ENCODE measurements at regions not wholly inside any gene's neighbourhood (a gene's known extent, or its start where the extent isn't known, plus 50 kb on each side); places are given as distances from the start of the nearest gene placed in this dataset.

DNA sequence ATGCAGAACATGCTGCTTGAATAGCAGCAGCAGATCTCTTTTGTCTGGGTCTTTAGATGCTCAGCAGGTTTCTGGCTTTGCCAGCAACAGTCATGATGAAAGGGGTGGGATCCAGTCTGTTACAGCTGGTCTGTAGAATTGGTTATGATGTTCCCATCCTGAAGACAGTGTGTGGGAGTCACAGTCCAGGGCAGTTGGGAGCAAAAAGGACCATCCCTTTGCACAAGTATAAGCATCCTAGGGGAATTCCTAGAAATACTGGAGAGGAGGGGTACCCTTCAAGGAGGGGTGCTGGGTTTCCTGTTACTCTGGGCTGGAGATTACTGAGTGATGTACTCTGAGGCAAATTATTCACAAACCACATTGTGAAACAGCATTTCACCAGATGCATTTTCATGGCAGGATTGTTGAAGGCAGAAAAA, 119.9 kb upstream of the RND3 start:
- no peak for DNase-seq
- Histone ChIP-seq H3K27ac (ENCODE audit: low read length) (no peak overlapping the region), H3K36me3 (ENCODE audit: control insufficient read depth, insufficient read depth, low read length) (no peaks in the 10 kb centered on the region), H3K4me3 (ENCODE audit: low read length) (no peak overlapping the region), H3K4me1 (ENCODE audit: control insufficient read depth, insufficient read depth, low read length) (no peaks in the 10 kb centered on the region), H3K9me3 (replicated peaks; ENCODE audit: control insufficient read depth, low read depth, low read length) (no peaks in the 10 kb centered on the region), H3K27me3 (ENCODE audit: control insufficient read depth, insufficient read depth, low read length) (no peaks in the 10 kb centered on the region)

DNA sequence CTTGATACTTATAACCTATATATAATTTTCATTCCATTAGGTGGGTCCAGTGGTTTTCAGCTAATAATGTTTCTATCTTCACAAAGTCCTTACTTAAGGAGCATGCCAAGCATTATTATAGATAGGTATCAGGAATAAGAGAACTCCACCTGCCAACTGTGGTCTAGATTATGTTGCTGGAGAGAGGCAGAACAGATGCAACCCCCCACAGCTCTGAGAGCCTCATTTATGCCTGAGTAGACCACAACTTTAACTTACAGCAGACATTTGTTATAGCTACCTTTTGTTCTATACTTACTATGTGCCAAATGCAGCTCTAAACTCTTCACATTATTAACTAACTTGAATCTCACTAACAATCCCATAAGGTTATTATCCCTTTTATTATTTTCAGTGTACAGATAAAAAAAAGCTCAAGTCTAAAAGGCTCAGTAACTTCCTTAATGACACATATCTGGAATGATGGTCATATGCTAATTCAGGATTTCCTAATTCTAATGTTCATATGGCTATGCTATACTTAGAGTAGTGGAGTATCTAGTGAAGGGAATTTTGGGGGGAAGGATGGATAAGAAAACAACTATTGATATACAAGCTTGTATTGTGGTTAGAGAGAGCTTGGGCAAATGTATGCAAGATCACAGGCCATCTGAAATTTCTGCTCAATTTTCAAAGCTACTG, 119.1 kb upstream of the RND3 start:
- Histone ChIP-seq H3K9me3 (replicated peaks; ENCODE audit: control insufficient read depth, low read depth, low read length) (no peaks in the 10 kb centered on the region), H3K27me3 (ENCODE audit: control insufficient read depth, insufficient read depth, low read length) (no peaks in the 10 kb centered on the region), H3K4me1 (ENCODE audit: control insufficient read depth, insufficient read depth, low read length) (no peaks in the 10 kb centered on the region), H3K27ac (ENCODE audit: low read length) (no peak overlapping the region), H3K36me3 (ENCODE audit: control insufficient read depth, insufficient read depth, low read length) (no peaks in the 10 kb centered on the region), H3K4me3 (ENCODE audit: low read length) (no peak overlapping the region)
- DNase-seq, result no peak

DNA sequence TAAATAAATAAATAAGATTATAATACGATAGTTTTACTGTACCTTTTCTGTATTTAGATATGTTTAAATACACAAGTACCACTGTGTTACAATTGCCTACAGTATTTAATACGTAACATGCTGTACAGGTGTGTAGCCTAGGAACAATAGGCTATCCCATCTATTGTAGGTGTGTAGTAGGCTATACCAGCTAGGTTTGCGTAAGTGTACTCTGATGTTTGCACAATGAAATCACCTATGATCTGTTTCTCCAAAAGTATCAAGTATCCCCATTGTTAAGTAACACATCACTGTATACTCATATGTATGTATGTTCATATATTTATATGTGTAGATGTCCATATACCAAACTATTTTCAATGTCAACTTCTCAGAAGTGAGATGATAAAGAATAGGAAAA, 118.2 kb upstream of the RND3 start:
- WGBS (ENCODE audit: insufficient coverage), result no CpG with 5 or more reads among the region's 3 CpGs
- DNase-seq, result no peak
- no peaks in the 10 kb centered on the region for H3K9me3 ChIP-seq (replicated peaks; ENCODE audit: control insufficient read depth, low read depth, low read length)
- no peaks in the 10 kb centered on the region for H3K27me3 ChIP-seq (ENCODE audit: control insufficient read depth, insufficient read depth, low read length)
- no peak overlapping the region for H3K4me3 ChIP-seq (ENCODE audit: low read length)
- no peak overlapping the region for H3K27ac ChIP-seq (ENCODE audit: low read length)
- no peaks in the 10 kb centered on the region for H3K36me3 ChIP-seq (ENCODE audit: control insufficient read depth, insufficient read depth, low read length)
- H3K4me1 ChIP-seq (ENCODE audit: control insufficient read depth, insufficient read depth, low read length), result no peaks in the 10 kb centered on the region

DNA sequence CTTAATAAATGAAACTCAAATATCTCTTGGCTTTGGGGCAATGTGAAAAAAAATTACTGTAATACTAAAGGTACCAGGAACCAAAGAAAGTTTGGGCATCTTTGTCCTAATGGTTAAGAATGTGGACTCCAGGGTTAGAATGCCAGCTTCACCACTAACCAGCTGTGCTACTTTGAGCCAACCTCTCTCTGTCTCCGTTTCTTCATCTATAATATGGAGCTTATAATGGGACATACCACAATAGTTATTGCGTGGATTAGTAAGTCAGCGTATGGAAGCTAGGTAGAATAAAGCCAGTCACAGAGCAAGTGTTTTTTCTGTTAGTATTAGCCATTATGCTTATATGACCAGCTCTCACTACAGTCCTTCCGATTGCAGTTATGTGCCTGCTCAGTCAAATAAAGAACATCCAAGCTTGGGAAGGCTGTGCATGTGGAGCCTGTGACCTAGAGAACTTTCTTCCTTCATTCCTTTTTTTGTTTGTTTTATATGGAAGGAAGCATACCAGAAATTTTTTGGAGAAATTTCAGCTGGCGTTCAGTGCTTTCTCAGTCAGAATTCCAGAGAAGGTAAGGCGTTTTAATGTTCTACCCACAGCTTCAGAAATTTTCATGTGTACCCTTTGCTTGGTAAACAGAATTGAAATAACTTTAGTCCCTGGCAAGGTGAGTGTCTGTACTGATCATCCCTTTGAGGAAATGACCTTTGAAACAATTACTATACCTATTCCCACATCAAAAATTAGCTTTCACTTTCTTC, 114.0 kb upstream of the RND3 start:
- Histone ChIP-seq H3K27me3 (ENCODE audit: control insufficient read depth, insufficient read depth, low read length) (no peaks in the 10 kb centered on the region), H3K4me3 (ENCODE audit: low read length) (no peak overlapping the region), H3K36me3 (ENCODE audit: control insufficient read depth, insufficient read depth, low read length) (no peaks in the 10 kb centered on the region), H3K4me1 (ENCODE audit: control insufficient read depth, insufficient read depth, low read length) (no peaks in the 10 kb centered on the region), H3K27ac (ENCODE audit: low read length) (no peak overlapping the region), H3K9me3 (replicated peaks; ENCODE audit: control insufficient read depth, low read depth, low read length) (no peaks in the 10 kb centered on the region)
- no CpG with 5 or more reads among the region's 6 CpGs for WGBS (ENCODE audit: insufficient coverage)
- peak; percentile 65 for DNase-seq

DNA sequence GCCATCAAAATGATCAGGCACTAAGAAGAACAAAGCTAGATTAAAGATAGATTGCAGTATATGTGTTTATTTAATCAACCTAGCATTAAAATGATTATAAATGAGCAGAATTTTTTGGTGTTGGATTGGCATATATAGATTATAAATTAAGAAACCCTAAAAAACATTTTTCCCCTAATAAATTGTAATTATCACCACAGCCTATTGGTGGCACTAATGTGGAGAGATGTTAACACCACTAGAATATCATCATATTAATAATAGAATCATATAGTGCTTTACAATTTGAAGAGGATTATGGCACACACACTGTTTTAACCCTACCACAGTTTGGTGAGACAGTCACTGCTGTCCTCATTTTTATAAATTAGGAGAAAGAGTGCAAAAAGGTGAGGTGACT, 112.4 kb upstream of the RND3 start:
- no peaks in the 10 kb centered on the region for H3K36me3 ChIP-seq (ENCODE audit: control insufficient read depth, insufficient read depth, low read length)
- DNase-seq, result no peak

DNA sequence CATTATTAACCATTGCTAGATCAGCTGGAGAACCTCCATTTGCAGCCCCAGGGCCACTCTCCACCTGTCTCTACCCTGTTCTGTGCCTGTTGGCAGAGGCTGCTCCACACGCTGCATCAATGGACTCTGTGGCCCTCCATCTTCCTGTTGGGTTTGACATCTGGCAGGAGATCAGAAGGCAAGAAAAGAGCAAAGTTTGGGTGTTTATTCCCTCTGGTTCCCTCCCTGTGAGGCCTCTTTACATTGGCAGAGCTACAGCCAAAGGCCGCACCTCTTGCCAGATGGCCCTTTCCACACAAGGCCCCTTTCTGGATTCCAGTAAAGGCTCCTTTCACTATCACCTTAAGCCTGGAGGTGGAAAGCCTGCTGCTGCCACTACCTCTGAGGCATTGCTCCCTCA, 110.9 kb upstream of the RND3 start:
- H3K27me3 ChIP-seq (ENCODE audit: control insufficient read depth, insufficient read depth, low read length), result no peaks in the 10 kb centered on the region
- no peak overlapping the region for H3K27ac ChIP-seq (ENCODE audit: low read length)
- no peak overlapping the region for H3K4me3 ChIP-seq (ENCODE audit: low read length)
- DNase-seq, result no peak
- no peaks in the 10 kb centered on the region for H3K4me1 ChIP-seq (ENCODE audit: control insufficient read depth, insufficient read depth, low read length)
- no peaks in the 10 kb centered on the region for H3K36me3 ChIP-seq (ENCODE audit: control insufficient read depth, insufficient read depth, low read length)
- 20% methylated on average over 1 of the region's 2 CpGs for WGBS (ENCODE audit: insufficient coverage)
- H3K9me3 ChIP-seq (replicated peaks; ENCODE audit: control insufficient read depth, low read depth, low read length), result no peaks in the 10 kb centered on the region

More for the DNA sequence above, 112.4 kb upstream of the RND3 start:
- Histone ChIP-seq H3K9me3 (replicated peaks; ENCODE audit: control insufficient read depth, low read depth, low read length) (no peaks in the 10 kb centered on the region), H3K4me3 (ENCODE audit: low read length) (no peak overlapping the region), H3K27ac (ENCODE audit: low read length) (no peak overlapping the region), H3K27me3 (ENCODE audit: control insufficient read depth, insufficient read depth, low read length) (no peaks in the 10 kb centered on the region), H3K4me1 (ENCODE audit: control insufficient read depth, insufficient read depth, low read length) (no peaks in the 10 kb centered on the region)

DNA sequence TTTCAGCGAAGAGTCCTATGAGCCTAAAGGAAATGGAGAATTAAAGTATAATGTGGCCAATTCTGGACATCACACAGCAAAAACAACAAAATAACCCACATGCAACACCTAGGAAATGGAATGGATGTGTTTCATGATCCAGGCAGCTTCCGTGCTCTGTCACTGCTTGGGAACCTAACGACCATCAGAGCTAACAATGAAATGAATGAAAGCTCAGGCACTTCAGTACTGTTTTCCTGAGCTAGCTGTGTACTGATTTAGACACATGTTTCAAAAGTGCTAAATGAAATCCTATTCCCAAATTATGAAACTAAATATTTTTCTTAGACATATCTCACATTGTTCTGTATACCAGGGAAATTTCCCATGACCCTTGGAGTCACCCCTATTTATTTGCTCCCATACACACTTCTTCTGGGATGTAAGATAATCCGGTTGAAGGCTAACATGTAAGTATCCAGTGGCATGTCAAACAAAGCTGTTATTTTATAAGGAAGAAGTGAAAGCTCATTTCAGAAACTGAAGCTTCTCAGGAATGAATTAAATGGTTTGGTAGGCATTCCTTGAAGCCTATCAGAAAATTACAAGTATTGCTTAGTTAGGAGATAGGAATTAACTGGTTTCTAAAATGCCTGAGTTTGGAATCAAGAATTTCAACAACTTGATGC, 108.5 kb upstream of the RND3 start:
- H3K27ac ChIP-seq (ENCODE audit: low read length), result no peak overlapping the region
- no peak for DNase-seq
- no peaks in the 10 kb centered on the region for H3K4me1 ChIP-seq (ENCODE audit: control insufficient read depth, insufficient read depth, low read length)
- 67% methylated on average over 2 of the region's 4 CpGs for WGBS (ENCODE audit: insufficient coverage)
- no peaks in the 10 kb centered on the region for H3K36me3 ChIP-seq (ENCODE audit: control insufficient read depth, insufficient read depth, low read length)
- H3K9me3 ChIP-seq (replicated peaks; ENCODE audit: control insufficient read depth, low read depth, low read length), result no peaks in the 10 kb centered on the region
- H3K27me3 ChIP-seq (ENCODE audit: control insufficient read depth, insufficient read depth, low read length), result no peaks in the 10 kb centered on the region
- H3K4me3 ChIP-seq (ENCODE audit: low read length), result no peak overlapping the region

DNA sequence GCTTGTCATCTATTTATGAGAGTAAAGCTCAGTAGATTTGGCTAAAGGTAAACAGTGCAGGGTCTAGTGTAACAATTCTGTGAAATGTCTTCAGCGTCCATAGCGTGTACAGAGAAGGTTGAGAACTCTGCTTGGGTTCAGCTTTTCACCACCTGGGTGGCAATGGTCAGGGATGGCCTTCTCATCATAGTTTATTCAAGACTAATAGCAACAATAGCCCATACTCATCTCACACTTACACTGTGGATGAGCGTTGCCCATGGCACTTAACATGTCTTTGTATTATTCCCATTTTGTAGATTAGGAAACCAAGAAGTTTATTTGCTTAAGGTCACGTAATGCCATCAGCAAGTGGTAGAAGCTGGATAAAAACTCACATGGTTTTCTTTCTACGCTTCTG, 106.8 kb upstream of the RND3 start:
- WGBS (ENCODE audit: insufficient coverage), result no CpG with 5 or more reads among the region's 5 CpGs
- DNase-seq, result no peak
- H3K36me3 ChIP-seq (ENCODE audit: control insufficient read depth, insufficient read depth, low read length), result no peaks in the 10 kb centered on the region
- H3K4me1 ChIP-seq (ENCODE audit: control insufficient read depth, insufficient read depth, low read length), result no peaks in the 10 kb centered on the region
- no peak overlapping the region for H3K27ac ChIP-seq (ENCODE audit: low read length)
- H3K27me3 ChIP-seq (ENCODE audit: control insufficient read depth, insufficient read depth, low read length), result no peaks in the 10 kb centered on the region
- H3K9me3 ChIP-seq (replicated peaks; ENCODE audit: control insufficient read depth, low read depth, low read length), result no peaks in the 10 kb centered on the region
- H3K4me3 ChIP-seq (ENCODE audit: low read length), result no peak overlapping the region

DNA sequence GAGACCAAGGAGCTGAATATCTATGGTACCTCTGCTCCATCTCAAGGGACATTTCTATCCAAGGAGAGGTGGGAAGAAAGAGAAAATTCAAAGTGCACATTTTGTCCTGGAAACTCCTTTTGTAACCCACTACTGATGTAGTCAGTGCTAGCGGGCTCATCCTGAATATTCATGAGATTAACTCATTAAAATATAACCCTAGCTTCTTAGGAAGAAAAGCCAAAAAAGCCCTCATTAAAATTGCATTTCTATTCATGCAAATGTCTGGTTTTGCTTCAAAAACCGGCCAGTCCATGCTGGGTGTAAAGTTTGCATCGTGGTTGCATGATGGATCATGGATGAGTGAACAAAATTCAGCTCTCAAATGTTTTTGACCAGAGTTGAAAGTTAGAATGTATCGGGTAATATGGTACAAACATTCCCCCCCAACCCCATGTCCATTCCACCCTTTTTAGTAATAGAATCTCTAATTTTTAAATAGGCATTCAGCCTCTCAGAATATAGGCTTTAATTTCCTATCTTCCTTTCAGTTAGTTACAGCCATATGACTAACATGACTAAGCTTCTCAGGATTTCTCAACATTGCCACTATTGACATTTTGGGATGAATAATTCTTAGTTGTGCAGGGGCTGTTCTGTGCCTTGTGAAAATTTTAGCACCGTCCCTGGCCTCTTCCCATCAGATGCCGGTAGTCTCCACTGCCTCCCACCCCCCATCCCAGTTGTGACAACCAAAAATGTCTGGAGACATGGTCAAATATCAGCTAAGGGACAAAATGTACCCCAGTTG, 104.2 kb upstream of the RND3 start:
- no CpG with 5 or more reads among the region's 6 CpGs for WGBS (ENCODE audit: insufficient coverage)
- H3K4me1 ChIP-seq (ENCODE audit: control insufficient read depth, insufficient read depth, low read length), result peaks cover 3% of the 10 kb centered on the region
- H3K27ac ChIP-seq (ENCODE audit: low read length), result no peak overlapping the region
- no peaks in the 10 kb centered on the region for H3K27me3 ChIP-seq (ENCODE audit: control insufficient read depth, insufficient read depth, low read length)
- no peaks in the 10 kb centered on the region for H3K36me3 ChIP-seq (ENCODE audit: control insufficient read depth, insufficient read depth, low read length)
- H3K4me3 ChIP-seq (ENCODE audit: low read length), result no peak overlapping the region
- no peak for DNase-seq
- H3K9me3 ChIP-seq (replicated peaks; ENCODE audit: control insufficient read depth, low read depth, low read length), result no peaks in the 10 kb centered on the region

DNA sequence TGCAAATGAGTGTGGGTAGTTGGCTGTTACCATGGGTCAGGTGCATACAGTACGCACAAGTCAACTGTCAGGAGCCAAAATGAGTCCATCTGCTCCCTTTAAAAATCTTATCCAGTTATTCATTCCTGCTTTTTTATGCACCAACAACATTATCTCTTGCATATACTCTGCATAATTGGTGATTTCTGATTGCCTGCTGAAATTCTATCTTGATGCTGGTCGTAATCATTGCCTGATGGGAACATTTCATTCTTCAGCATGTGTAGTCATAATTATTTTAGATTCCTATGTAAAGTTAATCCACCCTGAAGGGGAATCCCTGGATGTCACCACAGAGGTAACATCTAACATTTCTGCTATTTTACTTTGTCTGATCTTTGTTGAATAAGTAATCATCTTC, 102.2 kb upstream of the RND3 start:
- H3K4me3 ChIP-seq (ENCODE audit: low read length), result no peak overlapping the region
- no peaks in the 10 kb centered on the region for H3K9me3 ChIP-seq (replicated peaks; ENCODE audit: control insufficient read depth, low read depth, low read length)
- WGBS (ENCODE audit: insufficient coverage), result no CpG with 5 or more reads among the region's 2 CpGs
- no peaks in the 10 kb centered on the region for H3K27me3 ChIP-seq (ENCODE audit: control insufficient read depth, insufficient read depth, low read length)
- no peak for DNase-seq
- peaks cover 3% of the 10 kb centered on the region for H3K4me1 ChIP-seq (ENCODE audit: control insufficient read depth, insufficient read depth, low read length)
- H3K36me3 ChIP-seq (ENCODE audit: control insufficient read depth, insufficient read depth, low read length), result no peaks in the 10 kb centered on the region
- H3K27ac ChIP-seq (ENCODE audit: low read length), result no peak overlapping the region
